ENCODE measurements at regions not wholly inside any gene's neighbourhood (a gene's known extent, or its start where the extent isn't known, plus 50 kb on each side); places are given as distances from the start of the nearest gene placed in this dataset.

DNA sequence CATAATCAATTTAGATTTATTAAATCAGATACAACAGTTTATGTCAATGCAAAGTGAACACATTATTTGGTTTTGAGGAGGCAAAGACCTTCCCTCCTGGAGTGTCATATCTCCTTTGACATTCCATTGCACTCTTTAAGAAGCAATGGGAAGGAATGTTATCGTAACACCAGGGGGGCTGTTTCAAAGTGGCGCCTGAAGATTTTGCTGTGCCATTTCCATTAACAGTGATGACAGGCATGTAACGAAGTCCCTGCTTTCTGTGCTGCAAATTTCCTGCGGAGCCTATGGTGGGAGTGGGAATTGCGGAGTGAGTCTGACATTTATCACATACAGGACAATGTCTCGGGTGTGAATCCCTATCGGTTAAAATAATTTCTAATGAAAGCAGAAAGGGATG lies 499.6 kb upstream of the RAB6C start:
- TF ChIP-seq, protein P1, sequence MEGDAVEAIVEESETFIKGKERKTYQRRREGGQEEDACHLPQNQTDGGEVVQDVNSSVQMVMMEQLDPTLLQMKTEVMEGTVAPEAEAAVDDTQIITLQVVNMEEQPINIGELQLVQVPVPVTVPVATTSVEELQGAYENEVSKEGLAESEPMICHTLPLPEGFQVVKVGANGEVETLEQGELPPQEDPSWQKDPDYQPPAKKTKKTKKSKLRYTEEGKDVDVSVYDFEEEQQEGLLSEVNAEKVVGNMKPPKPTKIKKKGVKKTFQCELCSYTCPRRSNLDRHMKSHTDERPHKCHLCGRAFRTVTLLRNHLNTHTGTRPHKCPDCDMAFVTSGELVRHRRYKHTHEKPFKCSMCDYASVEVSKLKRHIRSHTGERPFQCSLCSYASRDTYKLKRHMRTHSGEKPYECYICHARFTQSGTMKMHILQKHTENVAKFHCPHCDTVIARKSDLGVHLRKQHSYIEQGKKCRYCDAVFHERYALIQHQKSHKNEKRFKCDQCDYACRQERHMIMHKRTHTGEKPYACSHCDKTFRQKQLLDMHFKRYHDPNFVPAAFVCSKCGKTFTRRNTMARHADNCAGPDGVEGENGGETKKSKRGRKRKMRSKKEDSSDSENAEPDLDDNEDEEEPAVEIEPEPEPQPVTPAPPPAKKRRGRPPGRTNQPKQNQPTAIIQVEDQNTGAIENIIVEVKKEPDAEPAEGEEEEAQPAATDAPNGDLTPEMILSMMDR (conservative IDR thresholded peaks at IDR 0.05; ENCODE audit: low read depth, low read length), result no peak
- no peak for TF ChIP-seq EZH2 (IDR thresholded peaks at IDR 0.05; ENCODE audit: borderline replicate concordance, low read depth, low read length, poor library complexity, severe bottlenecking)

Measured in A673 (cell line).